ENCODE measurements at regions not wholly inside any gene's neighbourhood (a gene's known extent, or its start where the extent isn't known, plus 50 kb on each side); places are given as distances from the start of the nearest gene placed in this dataset.

DNA sequence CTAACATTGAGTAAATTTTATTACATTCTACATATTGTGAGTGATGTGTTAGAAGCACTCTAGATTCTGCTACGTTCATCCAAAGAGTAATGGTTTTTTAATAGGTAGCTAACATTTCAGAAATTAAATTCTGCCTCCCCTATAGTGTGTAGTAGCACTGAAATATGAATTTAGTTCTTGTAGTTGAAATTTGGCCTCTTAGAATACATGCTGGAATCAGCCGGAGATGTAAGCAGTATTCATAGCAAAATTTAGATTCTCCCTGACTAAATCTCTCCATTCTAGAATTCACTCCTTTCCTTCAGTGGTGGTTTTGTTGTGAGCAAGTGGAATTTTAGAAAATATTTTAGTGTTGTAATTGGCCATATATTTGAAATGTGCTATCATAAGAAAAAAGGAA lies 799.9 kb upstream of the CDH10 start:
- no peak for TF ChIP-seq POLR2A (IDR thresholded peaks at IDR 0.05; ENCODE audit: low read length)
- no peak for TF ChIP-seq GATA1 (IDR thresholded peaks at IDR 0.05; ENCODE audit: low read depth, low read length)

Measured in erythroblast (primary cell).